K562 (cell line): ENCODE measurements at regions not wholly inside any gene's neighbourhood (a gene's known extent, or its start where the extent isn't known, plus 50 kb on each side); places are given as distances from the start of the nearest gene placed in this dataset.

Source experiments
- ATAC-seq: fragments of 200-7000 bp; cut with Tn5 transposase; 3 replicates; pipeline ENCODE4 v1.9.1; 2020; ENCODE audit warnings: moderate library complexity
- BruUV-seq: library from RNA; stranded (reverse); fragments of 400-500 nt; replicated peaks from 2 replicates; lab custom pipeline; 2021; lab: Mats Ljungman, UMichigan
- CTCF ChIA-PET: fragments of 300-600 bp; formaldehyde crosslinking; extraction: SDS; loops from one replicate; lab custom pipeline; 2021; ENCODE audit warnings: low intra/inter-chr PET ratio; lab: Yijun Ruan, JAX
- POLR2A ChIA-PET: fragments of 300-600, 350-650 bp; sonication (Branson Sonifier 250); formaldehyde crosslinking; extraction: SDS; loops from one replicate; lab custom pipeline; 2021; ENCODE audit warnings: antibody characterized with exemption, inconsistent platforms; lab: Yijun Ruan, JAX
- DNase-seq, 4 experiments: peaks; one replicate each; pipeline versions ENCODE4 v3.0.0 to v3.0.0-alpha.2; 2011 to 2018; ENCODE audit warnings: low spot score in 3 of 4, mixed read lengths in 3 of 4; ENCODE audit errors: extremely low read depth in 1 of 4
- FAIRE-seq: peaks from 2 replicates; lab custom pipeline; 2011; peaks lifted over from hg19 to GRCh38; lab: Jason Lieb, UNC
- H2AFZ ChIP-seq: 2 replicates; pipeline ENCODE4 v1.6.0; 2011; ENCODE audit warnings: low read depth, low read length, control low read depth, inconsistent platforms
- H3K27ac ChIP-seq: fragments of 200-600 bp; 3 replicates; pipeline ENCODE4 v1.8.0; 2011; ENCODE audit warnings: low read depth, mild to moderate bottlenecking, control low read depth, inconsistent platforms, low read length, moderate library complexity, mixed read lengths; ENCODE audit errors: extremely low read depth
- H3K27me3 ChIP-seq, 2 experiments: fragments of 300-600 bp in 1 of 2; 2 replicates in 1 of 2; 3 replicates in 1 of 2; pipeline versions ENCODE4 v1.6.0 to v1.8.0; 2011; ENCODE audit warnings: inconsistent platforms in 2 of 2, low read length in 2 of 2, mild to moderate bottlenecking in 1 of 2, mixed read lengths in 1 of 2, moderate library complexity in 1 of 2; ENCODE audit not compliant: control insufficient read depth in 2 of 2, insufficient read depth in 2 of 2
- H3K36me3 ChIP-seq: fragments of 300-600 bp; 3 replicates; pipeline ENCODE4 v1.8.0; 2011; ENCODE audit warnings: mild to moderate bottlenecking, low read length, inconsistent platforms; ENCODE audit not compliant: control insufficient read depth, insufficient read depth
- H3K4me1 ChIP-seq, 2 experiments: fragments of 200-600 bp in 1 of 2; replicated peaks in 1 of 2; 2 replicates in 1 of 2; 3 replicates in 1 of 2; pipeline versions ENCODE4 v1.5.1 to v1.8.0; 2011; ENCODE audit warnings: inconsistent platforms in 2 of 2, low read length in 2 of 2, mild to moderate bottlenecking in 1 of 2, mixed read lengths in 1 of 2, moderate library complexity in 1 of 2; ENCODE audit not compliant: control insufficient read depth in 2 of 2, insufficient read depth in 2 of 2
- H3K4me2 ChIP-seq: 2 replicates; pipeline ENCODE4 v1.6.1; 2011; ENCODE audit warnings: low read length, control low read depth, inconsistent platforms, mixed read lengths; ENCODE audit not compliant: insufficient read depth
- H3K4me3 ChIP-seq: fragments of 200-600 bp; sonication (generic), shearing (Covaris generic); 2 replicates; pipeline ENCODE4 v1.5.1; 2016; ENCODE audit warnings: control low read depth, inconsistent platforms
- H3K79me2 ChIP-seq: fragments of 200-600 bp; 3 replicates; pipeline ENCODE4 v1.8.0; 2011; ENCODE audit warnings: low read length, inconsistent platforms; ENCODE audit not compliant: control insufficient read depth, insufficient read depth
- H3K9ac ChIP-seq, 2 experiments: 2 replicates each; pipeline versions ENCODE4 v1.6.0 to v1.6.1; 2011; ENCODE audit warnings: low read depth in 2 of 2, low read length in 2 of 2, control low read depth in 1 of 2, inconsistent platforms in 1 of 2, mild to moderate bottlenecking in 1 of 2, mixed read lengths in 1 of 2; ENCODE audit not compliant: insufficient read depth in 1 of 2
- H3K9me1 ChIP-seq: one replicate; pipeline ENCODE4 v1.6.0; 2011; ENCODE audit warnings: inconsistent platforms, mild to moderate bottlenecking, low read length, moderate library complexity; ENCODE audit not compliant: control insufficient read depth, insufficient read depth
- H3K9me3 ChIP-seq: replicated peaks from 2 replicates; pipeline ENCODE4 v1.5.1; 2011; ENCODE audit warnings: low read depth, low read length, inconsistent platforms; ENCODE audit not compliant: control insufficient read depth, insufficient read depth
- H4K20me1 ChIP-seq: replicated peaks from 2 replicates; pipeline ENCODE4 v1.6.1; 2011; ENCODE audit warnings: low read length, inconsistent platforms, mixed read lengths; ENCODE audit not compliant: control insufficient read depth, insufficient read depth
- CTBP1 ChIP-seq: fragments of 450-650 bp; IDR thresholded peaks from 2 replicates; pipeline ENCODE4 v1.6.1; 2016; ENCODE audit warnings: borderline replicate concordance
- GATAD2B ChIP-seq: fragments of 450-650 bp; IDR thresholded peaks from 2 replicates; pipeline ENCODE4 v1.6.1; 2017; ENCODE audit warnings: mild to moderate bottlenecking, borderline replicate concordance
- HDAC6 ChIP-seq: IDR thresholded peaks from 2 replicates; pipeline ENCODE4 v1.6.1; 2012; ENCODE audit warnings: low read depth, mild to moderate bottlenecking, control low read depth, inconsistent platforms, low read length, moderate library complexity
- POLR2G ChIP-seq: fragments of 200-400 bp; formaldehyde crosslinking; IDR thresholded peaks from 2 replicates; pipeline ENCODE4 v1.6.1; 2017; ENCODE audit warnings: low read depth, mild to moderate bottlenecking, antibody characterized with exemption, low read length, moderate library complexity
- RBM39 ChIP-seq: fragments of 200-400 bp; formaldehyde crosslinking; optimal IDR thresholded peaks from 2 replicates; pipeline ENCODE3; 2018; ENCODE audit warnings: low read depth, low read length
- SPI1 ChIP-seq: IDR thresholded peaks from 2 replicates; pipeline ENCODE4 v1.6.1; 2011; ENCODE audit warnings: low read depth, low read length, control low read depth, borderline replicate concordance
- SREBF2 ChIP-seq: sonication (generic); formaldehyde crosslinking; IDR thresholded peaks from 2 replicates; pipeline ENCODE4 v1.4.0; 2020; ENCODE audit warnings: mild to moderate bottlenecking, missing genetic modification reagents
- ZNF583 ChIP-seq: fragments of 250-450 bp; sonication (Bioruptor Pico); IDR thresholded peaks from 2 replicates; pipeline ENCODE4 v1.4.0; 2020
- WGBS: fragments of 100-300 bp; shearing (Covaris generic); methylation state at CpG from one replicate; pipeline ENCODE4 v1.1.6; 2016; ENCODE audit warnings: low coverage, mixed read lengths; ENCODE audit not compliant: insufficient coverage; ENCODE audit errors: missing lambda C conversion rate; 5-methylcytosine and 5-hydroxymethylcytosine counted together
- in situ Hi-C: fragments of 300-500 bp; cut with MboI; formaldehyde crosslinking; loops from 4 replicates; pipeline ENCODE4 v1.15.0; 2018; ENCODE audit warnings: inconsistent platforms, mixed read lengths
- intact Hi-C: fragments of 100-400 bp; cut with micrococcal nuclease; formaldehyde crosslinking; loops from 2 replicates; pipeline ENCODE4 v1.14.2; 2022
- TF ChIP-seq, protein P1 (sequence below), 2 experiments: fragments of 450-650 bp; IDR thresholded peaks; 2 replicates each; pipeline ENCODE4 v1.6.1; 2018; ENCODE audit warnings: mild to moderate bottlenecking in 2 of 2, low read depth in 1 of 2; ENCODE audit not compliant: partially characterized antibody in 2 of 2
- TF ChIP-seq, protein P2 (sequence below): fragments of 450-650 bp; IDR thresholded peaks from 2 replicates; pipeline ENCODE4 v1.6.1; 2018; ENCODE audit not compliant: partially characterized antibody
- TF ChIP-seq, protein P3 (sequence below): fragments of 250-450 bp; sonication (Bioruptor Pico); IDR thresholded peaks from 2 replicates; pipeline ENCODE4 v1.4.0; 2020
- TF ChIP-seq, protein P4 (sequence below): fragments of 450-650 bp; IDR thresholded peaks from 2 replicates; pipeline ENCODE4 v1.6.1; 2016

DNA sequence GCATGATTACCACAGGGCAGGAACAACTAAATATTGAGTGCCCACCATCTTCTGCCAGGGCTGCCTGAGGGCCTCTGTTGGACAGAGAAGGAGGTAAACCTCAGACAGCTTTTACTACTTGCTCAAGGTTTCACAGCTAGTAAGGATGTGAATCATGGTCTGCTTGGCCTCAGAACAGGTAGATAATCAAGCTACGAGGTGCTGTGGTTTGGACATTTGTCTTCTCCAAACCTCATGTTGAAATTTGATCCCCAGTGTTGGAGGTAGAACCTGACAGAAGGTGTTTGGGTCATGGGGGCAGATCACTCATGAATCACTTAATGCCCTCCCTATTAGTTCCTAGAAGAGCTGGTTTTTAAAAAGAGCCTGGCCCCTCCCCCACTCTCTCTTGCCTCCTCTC is 541.2 kb upstream of the TRPC7 start:
- FAIRE-seq (no peak), ATAC-seq (no peak), DNase-seq (no peak)
- no peaks in the 10 kb centered on the region for H3K9me3 ChIP-seq
- no peaks in the 10 kb centered on the region for H3K79me2 ChIP-seq
- ChIA-PET CTCF (no interaction called here), POLR2A (no interaction called here)
- no peaks in the 10 kb centered on the region for H3K4me1 ChIP-seq
- no peaks in the 10 kb centered on the region for H3K9me1 ChIP-seq
- no peaks in the 10 kb centered on the region for H4K20me1 ChIP-seq
- in situ Hi-C loops (no loop called here), intact Hi-C loops (no loop called here)
- H2AFZ ChIP-seq, result no peak overlapping the region
- no TSS peak for BruUV-seq
- 0 out of 5 replicates have a peak, but pooled peaks cover 3% of the 10 kb centered on the region in 2 experiments for H3K27me3 ChIP-seq
- no peak overlapping the region for H3K9ac ChIP-seq
- WGBS, result no CpG with 5 or more reads among the region's 1 CpG
- H3K36me3 ChIP-seq, result no peaks in the 10 kb centered on the region
- no peak overlapping the region for H3K4me3 ChIP-seq
- no peak overlapping the region for H3K4me2 ChIP-seq
- H3K27ac ChIP-seq, result no peak overlapping the region
- TF ChIP-seq SREBF2 (no peak), ZNF583 (CRISPR knock-in tag) (no peak), CTBP1 (no peak), RBM39 (no peak), GATAD2B (no peak), SPI1 (no peak), POLR2G (no peak), HDAC6 (no peak)
- TF ChIP-seq, protein P1, sequence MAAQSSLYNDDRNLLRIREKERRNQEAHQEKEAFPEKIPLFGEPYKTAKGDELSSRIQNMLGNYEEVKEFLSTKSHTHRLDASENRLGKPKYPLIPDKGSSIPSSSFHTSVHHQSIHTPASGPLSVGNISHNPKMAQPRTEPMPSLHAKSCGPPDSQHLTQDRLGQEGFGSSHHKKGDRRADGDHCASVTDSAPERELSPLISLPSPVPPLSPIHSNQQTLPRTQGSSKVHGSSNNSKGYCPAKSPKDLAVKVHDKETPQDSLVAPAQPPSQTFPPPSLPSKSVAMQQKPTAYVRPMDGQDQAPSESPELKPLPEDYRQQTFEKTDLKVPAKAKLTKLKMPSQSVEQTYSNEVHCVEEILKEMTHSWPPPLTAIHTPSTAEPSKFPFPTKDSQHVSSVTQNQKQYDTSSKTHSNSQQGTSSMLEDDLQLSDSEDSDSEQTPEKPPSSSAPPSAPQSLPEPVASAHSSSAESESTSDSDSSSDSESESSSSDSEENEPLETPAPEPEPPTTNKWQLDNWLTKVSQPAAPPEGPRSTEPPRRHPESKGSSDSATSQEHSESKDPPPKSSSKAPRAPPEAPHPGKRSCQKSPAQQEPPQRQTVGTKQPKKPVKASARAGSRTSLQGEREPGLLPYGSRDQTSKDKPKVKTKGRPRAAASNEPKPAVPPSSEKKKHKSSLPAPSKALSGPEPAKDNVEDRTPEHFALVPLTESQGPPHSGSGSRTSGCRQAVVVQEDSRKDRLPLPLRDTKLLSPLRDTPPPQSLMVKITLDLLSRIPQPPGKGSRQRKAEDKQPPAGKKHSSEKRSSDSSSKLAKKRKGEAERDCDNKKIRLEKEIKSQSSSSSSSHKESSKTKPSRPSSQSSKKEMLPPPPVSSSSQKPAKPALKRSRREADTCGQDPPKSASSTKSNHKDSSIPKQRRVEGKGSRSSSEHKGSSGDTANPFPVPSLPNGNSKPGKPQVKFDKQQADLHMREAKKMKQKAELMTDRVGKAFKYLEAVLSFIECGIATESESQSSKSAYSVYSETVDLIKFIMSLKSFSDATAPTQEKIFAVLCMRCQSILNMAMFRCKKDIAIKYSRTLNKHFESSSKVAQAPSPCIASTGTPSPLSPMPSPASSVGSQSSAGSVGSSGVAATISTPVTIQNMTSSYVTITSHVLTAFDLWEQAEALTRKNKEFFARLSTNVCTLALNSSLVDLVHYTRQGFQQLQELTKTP (IDR thresholded peaks at IDR 0.05; ENCODE audit: low read depth in 1 of 2, partially characterized antibody in 2 of 2), result no peak
- TF ChIP-seq, protein P2, sequence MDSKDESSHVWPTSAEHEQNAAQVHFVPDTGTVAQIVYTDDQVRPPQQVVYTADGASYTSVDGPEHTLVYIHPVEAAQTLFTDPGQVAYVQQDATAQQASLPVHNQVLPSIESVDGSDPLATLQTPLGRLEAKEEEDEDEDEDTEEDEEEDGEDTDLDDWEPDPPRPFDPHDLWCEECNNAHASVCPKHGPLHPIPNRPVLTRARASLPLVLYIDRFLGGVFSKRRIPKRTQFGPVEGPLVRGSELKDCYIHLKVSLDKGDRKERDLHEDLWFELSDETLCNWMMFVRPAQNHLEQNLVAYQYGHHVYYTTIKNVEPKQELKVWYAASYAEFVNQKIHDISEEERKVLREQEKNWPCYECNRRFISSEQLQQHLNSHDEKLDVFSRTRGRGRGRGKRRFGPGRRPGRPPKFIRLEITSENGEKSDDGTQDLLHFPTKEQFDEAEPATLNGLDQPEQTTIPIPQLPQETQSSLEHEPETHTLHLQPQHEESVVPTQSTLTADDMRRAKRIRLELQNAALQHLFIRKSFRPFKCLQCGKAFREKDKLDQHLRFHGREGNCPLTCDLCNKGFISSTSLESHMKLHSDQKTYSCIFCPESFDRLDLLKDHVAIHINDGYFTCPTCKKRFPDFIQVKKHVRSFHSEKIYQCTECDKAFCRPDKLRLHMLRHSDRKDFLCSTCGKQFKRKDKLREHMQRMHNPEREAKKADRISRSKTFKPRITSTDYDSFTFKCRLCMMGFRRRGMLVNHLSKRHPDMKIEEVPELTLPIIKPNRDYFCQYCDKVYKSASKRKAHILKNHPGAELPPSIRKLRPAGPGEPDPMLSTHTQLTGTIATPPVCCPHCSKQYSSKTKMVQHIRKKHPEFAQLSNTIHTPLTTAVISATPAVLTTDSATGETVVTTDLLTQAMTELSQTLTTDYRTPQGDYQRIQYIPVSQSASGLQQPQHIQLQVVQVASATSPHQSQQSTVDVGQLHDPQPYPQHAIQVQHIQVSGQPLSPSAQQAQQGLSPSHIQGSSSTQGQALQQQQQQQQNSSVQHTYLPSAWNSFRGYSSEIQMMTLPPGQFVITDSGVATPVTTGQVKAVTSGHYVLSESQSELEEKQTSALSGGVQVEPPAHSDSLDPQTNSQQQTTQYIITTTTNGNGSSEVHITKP, result no peak
- TF ChIP-seq, protein P3, sequence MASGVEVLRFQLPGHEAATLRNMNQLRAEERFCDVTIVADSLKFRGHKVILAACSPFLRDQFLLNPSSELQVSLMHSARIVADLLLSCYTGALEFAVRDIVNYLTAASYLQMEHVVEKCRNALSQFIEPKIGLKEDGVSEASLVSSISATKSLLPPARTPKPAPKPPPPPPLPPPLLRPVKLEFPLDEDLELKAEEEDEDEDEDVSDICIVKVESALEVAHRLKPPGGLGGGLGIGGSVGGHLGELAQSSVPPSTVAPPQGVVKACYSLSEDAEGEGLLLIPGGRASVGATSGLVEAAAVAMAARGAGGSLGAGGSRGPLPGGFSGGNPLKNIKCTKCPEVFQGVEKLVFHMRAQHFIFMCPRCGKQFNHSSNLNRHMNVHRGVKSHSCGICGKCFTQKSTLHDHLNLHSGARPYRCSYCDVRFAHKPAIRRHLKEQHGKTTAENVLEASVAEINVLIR (CRISPR knock-in tag), result no peak
- TF ChIP-seq, protein P4, sequence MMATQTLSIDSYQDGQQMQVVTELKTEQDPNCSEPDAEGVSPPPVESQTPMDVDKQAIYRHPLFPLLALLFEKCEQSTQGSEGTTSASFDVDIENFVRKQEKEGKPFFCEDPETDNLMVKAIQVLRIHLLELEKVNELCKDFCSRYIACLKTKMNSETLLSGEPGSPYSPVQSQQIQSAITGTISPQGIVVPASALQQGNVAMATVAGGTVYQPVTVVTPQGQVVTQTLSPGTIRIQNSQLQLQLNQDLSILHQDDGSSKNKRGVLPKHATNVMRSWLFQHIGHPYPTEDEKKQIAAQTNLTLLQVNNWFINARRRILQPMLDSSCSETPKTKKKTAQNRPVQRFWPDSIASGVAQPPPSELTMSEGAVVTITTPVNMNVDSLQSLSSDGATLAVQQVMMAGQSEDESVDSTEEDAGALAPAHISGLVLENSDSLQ, result no peak
